T-helper 2 cell (primary cell): ENCODE measurements at regions not wholly inside any gene's neighbourhood (a gene's known extent, or its start where the extent isn't known, plus 50 kb on each side); places are given as distances from the start of the nearest gene placed in this dataset.
A peak's percentile ranks its signal among the peaks of the same experiment; 100 is the strongest.

Experiments used
- DNase-seq, 5 experiments: peaks; one replicate each; pipeline versions ENCODE4 v3.0.0 to v3.0.0-alpha.2; 2012 to 2022

GRCh38 chr21:45338311-45339017, 50.8 kb upstream of the POFUT2 start:
- DNase-seq, result no peak

DNA sequence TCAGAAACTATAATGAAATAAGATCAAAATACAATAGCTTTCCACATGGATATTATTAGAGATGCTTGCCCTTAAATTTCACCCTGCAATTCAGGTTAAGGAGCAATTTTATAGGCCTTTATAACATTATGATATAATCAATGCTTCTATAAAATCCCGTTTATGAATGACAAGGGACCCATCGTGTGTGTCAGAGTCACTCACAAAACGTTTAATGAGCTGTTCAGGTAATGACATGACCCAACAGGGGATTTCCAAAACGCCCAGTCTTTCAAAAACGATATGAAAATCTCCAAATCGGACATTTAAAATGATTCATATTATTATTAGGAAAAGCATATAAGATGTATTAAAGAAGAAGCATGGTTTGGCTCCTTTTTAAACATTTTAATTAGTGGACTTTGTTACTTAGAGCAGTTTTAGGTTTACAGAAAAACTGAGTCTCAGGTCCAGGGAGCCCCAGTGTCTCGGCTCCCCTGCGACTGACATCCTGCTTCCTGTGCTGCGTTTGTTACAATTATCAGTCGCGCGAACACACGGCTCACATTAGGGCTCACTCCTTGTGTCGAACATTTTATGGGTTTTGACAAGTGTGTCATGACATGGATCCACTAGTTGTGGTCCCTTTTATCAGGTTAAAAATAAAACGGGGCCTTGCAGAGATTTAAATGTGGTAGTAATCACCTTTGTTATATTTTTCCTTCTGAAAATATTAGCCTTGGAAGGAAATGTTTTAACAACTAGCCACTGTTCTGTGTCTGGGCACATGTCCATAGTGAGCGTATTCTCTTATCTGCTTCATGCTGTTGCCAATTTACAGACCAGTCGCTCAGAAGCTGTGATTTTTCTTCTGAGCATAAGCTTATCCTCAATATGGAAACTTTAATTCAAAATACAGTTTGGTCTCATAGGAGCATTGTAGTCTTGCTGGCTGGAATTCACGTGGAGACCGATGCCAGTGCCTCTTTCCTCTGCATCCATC, 52.0 kb upstream of the POFUT2 start:
- peak in 1 of 5 experiments; percentile 13 for DNase-seq

- DNase-seq, result no peak
Measured at GRCh38 chr21:45340515-45340914, 52.8 kb upstream of the POFUT2 start.

DNA sequence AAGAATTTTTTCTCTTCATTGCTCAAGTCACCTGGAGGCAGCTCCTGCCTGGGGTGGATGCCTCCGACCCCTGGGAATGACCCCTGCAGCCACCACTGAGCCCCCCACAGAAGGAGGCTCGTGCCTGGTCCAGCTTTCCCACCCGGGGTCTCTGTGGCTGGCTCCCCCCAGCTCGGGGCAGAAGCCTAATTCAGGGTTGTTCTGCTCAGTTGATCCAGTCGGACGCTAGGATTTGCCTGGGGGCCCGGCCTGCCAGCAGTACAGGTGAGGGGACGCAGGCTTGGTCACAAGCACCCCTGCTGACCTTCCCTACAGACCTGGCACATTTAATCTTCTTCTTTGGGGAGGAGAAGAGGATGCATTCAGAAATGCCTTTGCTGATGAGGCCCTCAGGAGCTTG, 53.6 kb upstream of the POFUT2 start:
- no peak for DNase-seq

DNA sequence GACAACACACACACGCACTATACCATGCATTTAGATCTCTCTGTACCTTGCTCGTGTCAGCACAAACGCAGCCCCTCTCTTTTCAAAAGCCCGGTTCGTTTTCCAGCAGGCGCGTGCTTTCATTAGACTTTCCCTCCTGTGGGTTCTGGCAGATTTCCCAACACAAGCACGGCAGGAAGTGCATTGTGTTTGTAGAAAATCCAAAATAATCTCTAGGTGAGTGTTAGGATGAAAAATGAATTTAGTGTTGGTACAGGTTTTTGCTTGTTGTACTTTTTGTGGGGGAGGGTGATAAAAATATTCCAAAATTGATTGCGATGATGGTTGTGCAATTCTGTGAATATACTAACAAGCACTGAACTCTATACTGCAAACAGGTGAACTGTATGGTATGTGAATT, 54.1 kb upstream of the POFUT2 start:
- DNase-seq, result no peak

DNA sequence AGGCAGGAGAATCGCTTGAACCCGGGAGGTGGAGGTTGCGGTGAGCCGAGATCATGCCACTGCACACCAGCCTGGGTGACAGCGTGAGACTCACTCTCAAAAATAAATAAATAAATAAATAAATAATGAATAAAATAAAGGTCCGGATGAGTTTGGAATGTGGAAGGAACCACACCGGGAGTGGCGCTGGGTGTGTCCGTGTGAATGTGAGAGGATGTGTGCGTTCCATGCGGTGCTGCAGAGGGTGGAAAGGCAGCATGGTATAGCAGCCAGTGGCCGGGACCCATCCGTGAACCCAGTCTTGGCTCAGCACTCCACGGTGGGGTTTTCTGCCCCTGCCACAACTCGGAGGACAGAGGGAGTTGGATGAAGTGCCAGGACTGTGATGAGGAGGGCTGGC, 56.2 kb upstream of the POFUT2 start:
- DNase-seq, result no peak

- DNase-seq, result no peak
Measured at GRCh38 chr21:45344576-45344975, 56.9 kb upstream of the POFUT2 start.

- DNase-seq, result no peak
Measured at GRCh38 chr21:45347048-45347711, 57.8 kb upstream of the COL18A1 start.

DNA sequence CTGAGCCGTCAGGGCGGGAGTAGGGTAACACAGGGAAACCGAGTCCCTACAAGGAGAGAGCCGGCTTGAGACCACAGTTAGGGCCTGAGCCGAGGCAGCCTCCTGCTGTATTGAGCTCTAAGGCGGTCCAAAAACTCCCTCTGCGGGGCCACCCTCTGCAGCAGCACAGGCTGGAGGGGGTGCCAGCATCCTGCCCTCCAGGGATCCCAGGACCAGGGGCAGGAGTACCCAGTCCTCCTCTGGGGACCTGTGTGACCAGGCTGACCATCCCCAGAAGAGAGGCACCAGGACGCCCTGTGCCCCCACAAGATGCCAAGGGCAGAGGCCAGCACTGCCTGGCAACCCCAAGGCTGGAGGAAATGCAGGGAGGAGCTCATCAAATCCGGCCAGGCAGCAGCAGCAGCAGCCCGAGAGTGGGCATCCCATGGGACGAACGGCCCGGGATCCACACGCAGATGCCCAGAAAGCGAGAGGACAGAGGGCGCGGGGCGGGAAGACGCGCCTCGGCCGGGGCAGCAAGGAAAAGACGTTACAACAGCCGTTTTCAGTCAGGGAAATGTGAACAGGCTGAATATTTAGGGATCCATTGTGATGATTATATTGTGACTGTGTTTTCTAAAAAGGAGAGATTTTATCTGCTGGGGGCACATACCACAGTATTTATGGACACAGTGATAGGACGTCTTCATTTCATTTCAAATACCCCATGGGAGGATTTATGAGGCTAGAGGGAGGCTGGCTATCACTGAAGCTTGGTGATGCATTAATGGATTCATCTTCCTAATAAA, 57.1 kb upstream of the COL18A1 start:
- no peak for DNase-seq

GRCh38 chr21:45348591-45349327, 56.2 kb upstream of the COL18A1 start:
- no peak for DNase-seq

DNA sequence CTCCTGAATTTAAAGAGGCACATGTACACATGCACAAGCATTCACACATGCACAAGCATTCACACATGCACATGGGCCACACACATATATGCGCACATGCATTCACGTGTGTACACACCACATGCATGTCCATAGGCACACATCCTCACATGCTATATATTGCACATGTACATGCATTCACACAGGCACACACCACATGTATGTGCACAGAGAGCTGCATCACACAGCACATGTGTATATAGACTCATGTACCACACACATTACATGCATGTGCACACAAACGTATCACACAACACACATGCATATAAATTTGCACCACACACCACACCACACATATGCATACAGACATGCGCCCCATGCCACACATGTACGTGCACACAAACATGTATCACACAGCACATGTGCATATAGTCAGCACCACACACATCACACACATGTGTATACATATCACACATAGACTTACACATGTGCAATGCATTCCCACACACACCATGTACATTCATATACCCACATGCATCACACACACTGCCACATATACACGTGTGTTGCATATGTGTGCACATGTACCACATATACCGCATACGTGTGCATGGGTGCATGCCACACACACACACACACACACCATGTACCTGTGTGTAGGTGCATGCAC, 54.6 kb upstream of the COL18A1 start:
- no peak for DNase-seq

- no peak for DNase-seq
Measured at GRCh38 chr21:45351061-45351460, 53.9 kb upstream of the COL18A1 start.

GRCh38 chr21:45351526-45352275, 53.3 kb upstream of the COL18A1 start:
- no peak for DNase-seq

DNA sequence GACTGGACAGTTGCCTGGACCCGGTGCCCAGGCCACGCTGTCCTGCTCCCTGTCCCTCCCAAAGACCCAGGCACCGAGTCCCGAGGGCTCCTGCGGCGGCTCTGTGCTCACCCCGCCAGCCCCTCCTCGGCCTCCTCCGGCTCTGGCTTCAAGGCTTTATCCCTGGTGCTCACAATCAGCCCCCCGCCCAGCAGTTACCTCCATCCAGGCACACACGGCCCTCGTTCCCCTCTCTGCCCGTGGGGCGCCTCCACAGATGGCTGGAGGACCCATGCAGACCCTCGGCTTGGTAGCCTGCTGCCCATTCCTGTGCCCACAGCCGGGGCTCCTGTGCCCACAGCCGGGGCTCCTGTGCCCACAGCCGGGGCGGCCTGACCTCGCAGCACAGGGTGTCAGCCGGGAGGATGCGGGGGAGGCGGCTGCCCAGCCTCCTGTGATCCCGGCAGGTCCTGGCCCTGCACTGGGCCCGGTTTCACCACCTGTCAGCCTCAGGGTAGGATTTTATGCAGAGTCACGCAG, 52.3 kb upstream of the COL18A1 start:
- no peak for DNase-seq

- DNase-seq, result no peak
Measured at GRCh38 chr21:45353200-45353599, 51.8 kb upstream of the COL18A1 start.

GRCh38 chr21:45354970-45355369, 50.0 kb upstream of the COL18A1 start:
- DNase-seq, result no peak
